ENCODE measurements at regions not wholly inside any gene's neighbourhood (a gene's known extent, or its start where the extent isn't known, plus 50 kb on each side); places are given as distances from the start of the nearest gene placed in this dataset.
"Not testable (repeated sequence)": the region's sequence is repeated elsewhere in the genome, so short reads cannot be mapped to it uniquely, and the experiment has no call there.

- DNase-seq (no peak), ATAC-seq (no peak)
- no peak for TF ChIP-seq POLR2A (IDR thresholded peaks at IDR 0.05)
- TF ChIP-seq CTCF (IDR thresholded peaks at IDR 0.05): no peak
- Histone ChIP-seq H3K4me3 (no peak overlapping the region), H3K27me3 (no peaks in the 10 kb centered on the region), H3K27ac (no peak overlapping the region), H3K9me3 (peaks cover 0 to 15% (median 0%) of the 10 kb centered on the region in 12 donors), H3K4me1 (no peaks in the 10 kb centered on the region), H3K36me3 (no peaks in the 10 kb centered on the region)
- 82 to 89% (median 85%) methylated on average over 1 of the region's 1 CpG for WGBS, 4 donors
- intact Hi-C loops (cut with DNase I): no loop called here
Observed at GRCh38 chr21:22174746-22175145, 1176.5 kb downstream of the NCAM2 start.

GRCh38 chr21:22189278-22189677 is 1191.1 kb downstream of the NCAM2 start:
- TF ChIP-seq POLR2A (IDR thresholded peaks at IDR 0.05) (no peak), CTCF (IDR thresholded peaks at IDR 0.05) (no peak)
- H3K4me3 ChIP-seq: no peak overlapping the region
- H3K27me3 ChIP-seq: no peaks in the 10 kb centered on the region
- H3K36me3 ChIP-seq: no peaks in the 10 kb centered on the region
- DNase-seq (no peak), ATAC-seq (no peak)
- no peak overlapping the region for H3K27ac ChIP-seq
- intact Hi-C loops (cut with DNase I): no loop called here
- no peaks in the 10 kb centered on the region for H3K4me1 ChIP-seq
- H3K9me3 ChIP-seq: peaks cover 0 to 5% (median 0%) of the 10 kb centered on the region in 12 donors
- WGBS, 4 donors: 87 to 98% (median 92%) methylated on average over 6 of the region's 6 CpGs

- ATAC-seq (no peak), DNase-seq (no peak)
- H3K27ac ChIP-seq: no peak overlapping the region
- no peak overlapping the region for H3K4me3 ChIP-seq
- 27 to 46% (median 31%) methylated on average over 1 of the region's 1 CpG for WGBS, 4 donors
- no peak for TF ChIP-seq POLR2A (IDR thresholded peaks at IDR 0.05)
- TF ChIP-seq CTCF (IDR thresholded peaks at IDR 0.05): no peak
- intact Hi-C loops (cut with DNase I): no loop called here
- H3K36me3 ChIP-seq: no peaks in the 10 kb centered on the region
- H3K9me3 ChIP-seq: peaks cover 0 to 7% (median 0%) of the 10 kb centered on the region in 12 donors
- H3K27me3 ChIP-seq: no peaks in the 10 kb centered on the region
- no peaks in the 10 kb centered on the region for H3K4me1 ChIP-seq
Observed at GRCh38 chr21:22191581-22191980, 1193.4 kb downstream of the NCAM2 start.

- no peaks in the 10 kb centered on the region for H3K27me3 ChIP-seq
- H3K4me1 ChIP-seq: no peaks in the 10 kb centered on the region
- no peak for TF ChIP-seq CTCF (IDR thresholded peaks at IDR 0.05)
- no peak for TF ChIP-seq POLR2A (IDR thresholded peaks at IDR 0.05)
- DNase-seq (no peak), ATAC-seq (no peak)
- H3K9me3 ChIP-seq: peaks cover 0 to 8% (median 0%) of the 10 kb centered on the region in 12 donors
- WGBS, 4 donors: 49 to 64% (median 60%) methylated on average over 2 of the region's 2 CpGs
- intact Hi-C loops (cut with DNase I): no loop called here
- no peak overlapping the region for H3K27ac ChIP-seq
- no peaks in the 10 kb centered on the region for H3K36me3 ChIP-seq
- H3K4me3 ChIP-seq: no peak overlapping the region
Observed at GRCh38 chr21:22192766-22193165, 1194.6 kb downstream of the NCAM2 start.

DNA sequence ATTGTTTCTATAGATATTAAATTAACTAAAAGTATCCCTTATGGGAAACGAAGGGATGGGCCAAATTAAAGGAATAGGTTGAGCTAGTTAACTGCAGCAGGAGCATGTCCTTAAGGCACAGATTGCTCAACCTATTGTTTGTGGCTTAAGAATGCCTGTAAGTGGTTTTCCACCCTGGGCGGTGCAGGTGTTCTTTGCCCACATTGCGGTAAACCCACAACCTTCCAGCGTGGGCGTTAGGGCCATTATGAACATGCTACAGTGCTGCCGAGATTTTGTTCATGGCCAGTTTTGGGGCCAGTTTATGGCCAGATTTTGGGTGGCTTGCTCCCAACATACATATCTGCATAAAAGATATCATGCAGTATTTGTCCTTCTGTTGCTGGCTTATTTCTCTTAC is 1196.8 kb downstream of the NCAM2 start:
- H3K27me3 ChIP-seq; H3K36me3 ChIP-seq; ATAC-seq; H3K9me3 ChIP-seq; H3K4me1 ChIP-seq; H3K27ac ChIP-seq; intact Hi-C loops (cut with DNase I); DNase-seq; H3K4me3 ChIP-seq: not testable (repeated sequence)
- WGBS, 4 donors: 81 to 92% (median 88%) methylated on average over 6 of the region's 6 CpGs
